ENCODE measurements at regions not wholly inside any gene's neighbourhood (a gene's known extent, or its start where the extent isn't known, plus 50 kb on each side); places are given as distances from the start of the nearest gene placed in this dataset.

- TF ChIP-seq CTCF (optimal IDR thresholded peaks at IDR 0.05 in 1 of 3, IDR thresholded peaks at IDR 0.05 in 1 of 3, conservative IDR thresholded peaks at IDR 0.05 in 1 of 3; ENCODE audit: extremely low read depth in 1 of 3, insufficient read depth in 2 of 3, low read length in 3 of 3), result no peak
- TF ChIP-seq EZH2 (IDR thresholded peaks at IDR 0.05; ENCODE audit: low read length), result no peak
These were observed 98.2 kb upstream of the SETBP1 start for GRCh38 chr18:44582456-44582855.

Measured in keratinocyte (primary cell).